ENCODE measurements at regions not wholly inside any gene's neighbourhood (a gene's known extent, or its start where the extent isn't known, plus 50 kb on each side); places are given as distances from the start of the nearest gene placed in this dataset.

GRCh38 chr5:4384649-4385048 lies 755.5 kb upstream of the ADAMTS16 start:
- in situ Hi-C loops (cut with HindIII; ENCODE audit: low pct_unique_long_range_greater_than_20kb, low sequenced_read_pairs): no loop called here
- DNase-seq (ENCODE audit: low read depth): peak; percentile 2

GRCh38 chr5:4386152-4386551 lies 754.0 kb upstream of the ADAMTS16 start:
- in situ Hi-C loops (cut with HindIII; ENCODE audit: low pct_unique_long_range_greater_than_20kb, low sequenced_read_pairs): no loop called here
- no peak for DNase-seq (ENCODE audit: low read depth)

DNA sequence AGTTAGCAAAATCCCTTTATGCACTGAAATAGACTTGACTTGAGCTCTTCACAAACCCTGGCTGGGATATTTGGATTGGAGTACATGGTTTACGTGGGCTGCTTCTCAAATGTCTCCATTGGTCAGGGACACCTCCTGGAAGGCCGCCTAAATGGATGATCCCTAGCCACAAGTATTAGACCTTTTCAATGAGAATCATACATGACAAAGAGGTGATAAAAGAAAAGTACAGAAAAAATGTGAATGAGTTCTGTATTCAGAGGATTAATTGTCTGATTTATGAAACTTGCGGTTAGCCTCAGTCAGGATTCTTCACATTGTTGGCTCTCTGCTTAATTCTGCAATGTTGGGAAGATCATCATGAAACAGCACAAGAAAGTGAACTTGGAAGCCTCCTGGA lies 752.8 kb upstream of the ADAMTS16 start:
- in situ Hi-C loops (cut with HindIII; ENCODE audit: low pct_unique_long_range_greater_than_20kb, low sequenced_read_pairs): no loop called here
- peak; percentile 78 for DNase-seq (ENCODE audit: low read depth)

GRCh38 chr5:4395752-4396151 lies 744.4 kb upstream of the ADAMTS16 start:
- no peak for DNase-seq (ENCODE audit: low read depth)
- in situ Hi-C loops (cut with HindIII; ENCODE audit: low pct_unique_long_range_greater_than_20kb, low sequenced_read_pairs): no loop called here

DNA sequence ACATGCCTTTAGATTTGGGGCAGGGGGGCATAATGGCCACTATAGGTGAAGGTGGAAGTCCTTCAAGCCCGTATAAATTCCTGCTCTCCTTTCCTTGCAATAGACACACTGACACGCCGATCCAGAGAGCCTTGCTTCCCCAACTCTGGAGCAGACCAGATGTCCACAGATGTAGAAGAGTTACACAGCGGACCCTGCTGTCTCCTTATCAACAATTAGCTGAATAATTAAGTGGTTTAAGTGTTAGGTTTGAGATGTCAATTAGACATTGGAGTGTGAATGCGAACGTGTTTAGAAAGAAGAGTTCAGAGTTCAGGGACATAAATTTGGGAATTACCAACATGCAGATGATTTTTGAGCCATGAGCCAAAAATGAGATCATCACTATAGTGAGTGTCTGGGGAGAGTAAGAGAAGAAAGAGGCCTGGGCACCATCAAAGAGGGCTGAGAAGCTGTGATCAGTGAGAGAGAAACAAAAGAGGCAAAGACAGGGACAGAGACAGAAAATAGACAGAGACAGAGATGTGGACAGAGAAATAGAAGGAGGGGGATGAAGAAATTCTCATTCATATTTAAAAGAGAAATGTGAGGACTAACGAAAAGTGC lies 734.4 kb upstream of the ADAMTS16 start:
- DNase-seq (ENCODE audit: low read depth): no peak
- in situ Hi-C loops (cut with HindIII; ENCODE audit: low pct_unique_long_range_greater_than_20kb, low sequenced_read_pairs): no loop called here

GRCh38 chr5:4410151-4410550 lies 730.0 kb upstream of the ADAMTS16 start:
- in situ Hi-C loops (cut with HindIII; ENCODE audit: low pct_unique_long_range_greater_than_20kb, low sequenced_read_pairs): no loop called here
- no peak for DNase-seq (ENCODE audit: low read depth)

GRCh38 chr5:4411664-4412063 lies 728.5 kb upstream of the ADAMTS16 start:
- in situ Hi-C loops (cut with HindIII; ENCODE audit: low pct_unique_long_range_greater_than_20kb, low sequenced_read_pairs): no loop called here
- DNase-seq (ENCODE audit: low read depth): no peak

GRCh38 chr5:4413996-4414395 lies 726.1 kb upstream of the ADAMTS16 start:
- no peak for DNase-seq (ENCODE audit: low read depth)
- in situ Hi-C loops (cut with HindIII; ENCODE audit: low pct_unique_long_range_greater_than_20kb, low sequenced_read_pairs): no loop called here

- no peak for DNase-seq (ENCODE audit: low read depth)
- in situ Hi-C loops (cut with HindIII; ENCODE audit: low pct_unique_long_range_greater_than_20kb, low sequenced_read_pairs): no loop called here
Observed at GRCh38 chr5:4418084-4418483, 722.0 kb upstream of the ADAMTS16 start.

DNA sequence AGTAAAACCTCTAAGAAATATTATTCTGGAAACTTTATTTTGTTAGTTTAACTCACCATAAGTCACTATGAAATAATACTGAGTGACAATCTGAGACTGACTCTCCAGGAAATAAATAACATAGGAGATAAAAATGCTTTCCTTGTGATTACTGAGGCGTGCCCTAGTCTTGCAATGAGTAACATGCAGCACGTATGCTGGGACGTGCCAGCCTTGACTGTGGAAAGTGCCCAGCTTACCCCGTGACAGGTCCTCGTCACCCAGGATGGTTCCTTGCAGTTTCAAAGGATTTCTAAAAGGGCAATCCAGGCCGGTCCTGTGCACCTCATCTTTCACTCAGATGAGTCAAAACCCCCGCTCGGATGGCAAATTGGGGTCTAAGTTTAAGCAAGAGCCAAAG lies 720.8 kb upstream of the ADAMTS16 start:
- in situ Hi-C loops (cut with HindIII; ENCODE audit: low pct_unique_long_range_greater_than_20kb, low sequenced_read_pairs): no loop called here
- DNase-seq (ENCODE audit: low read depth): peak; percentile 66

DNA sequence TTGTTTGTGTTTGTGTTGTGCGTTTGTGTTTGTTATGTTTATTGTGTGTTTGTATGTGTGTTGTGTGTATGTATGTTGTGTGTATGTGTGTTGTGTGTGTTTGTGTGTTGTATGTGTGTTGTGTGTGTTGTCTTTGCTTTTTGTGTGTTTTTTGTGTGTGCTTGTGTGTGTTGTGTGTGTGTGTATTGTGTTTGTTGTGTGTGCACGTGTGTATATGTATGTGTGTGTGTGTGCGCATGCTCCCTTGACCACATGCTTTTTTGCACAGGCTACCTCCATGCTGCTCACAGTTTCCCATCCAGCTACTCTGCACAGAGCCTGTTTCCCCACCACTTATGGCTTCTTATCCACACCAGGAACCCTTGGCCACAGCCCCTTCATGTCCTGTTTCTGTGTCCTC lies 720.0 kb upstream of the ADAMTS16 start:
- no peak for DNase-seq (ENCODE audit: low read depth)
- in situ Hi-C loops (cut with HindIII; ENCODE audit: low pct_unique_long_range_greater_than_20kb, low sequenced_read_pairs): no loop called here

GRCh38 chr5:4420681-4421080 lies 719.4 kb upstream of the ADAMTS16 start:
- no peak for DNase-seq (ENCODE audit: low read depth)
- in situ Hi-C loops (cut with HindIII; ENCODE audit: low pct_unique_long_range_greater_than_20kb, low sequenced_read_pairs): no loop called here

DNA sequence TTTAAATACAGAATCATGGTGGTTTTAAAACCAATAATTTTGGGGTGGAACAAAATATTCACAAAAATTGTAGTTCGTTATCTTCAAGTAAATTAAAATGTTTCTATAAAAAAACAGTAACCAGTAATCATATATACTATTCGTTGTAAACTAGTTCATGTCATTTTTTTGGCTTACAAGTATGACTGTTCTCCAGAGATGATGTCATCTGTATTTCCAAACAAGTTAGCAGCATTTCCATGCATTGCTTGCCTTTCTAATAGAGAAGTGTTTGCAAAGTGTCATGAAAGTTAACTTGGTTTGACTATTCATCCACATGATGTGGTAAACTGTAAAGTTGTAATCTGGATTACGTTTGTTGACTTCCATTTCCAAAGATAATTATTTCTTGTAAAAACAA lies 717.9 kb upstream of the ADAMTS16 start:
- no peak for DNase-seq (ENCODE audit: low read depth)
- in situ Hi-C loops (cut with HindIII; ENCODE audit: low pct_unique_long_range_greater_than_20kb, low sequenced_read_pairs): no loop called here

GRCh38 chr5:4424895-4425294 lies 715.2 kb upstream of the ADAMTS16 start:
- DNase-seq (ENCODE audit: low read depth): no peak
- in situ Hi-C loops (cut with HindIII; ENCODE audit: low pct_unique_long_range_greater_than_20kb, low sequenced_read_pairs): no loop called here

GRCh38 chr5:4440536-4440935 lies 699.6 kb upstream of the ADAMTS16 start:
- no peak for DNase-seq (ENCODE audit: low read depth)
- in situ Hi-C loops (cut with HindIII; ENCODE audit: low pct_unique_long_range_greater_than_20kb, low sequenced_read_pairs): no loop called here

GRCh38 chr5:4442221-4442620 lies 697.9 kb upstream of the ADAMTS16 start:
- in situ Hi-C loops (cut with HindIII; ENCODE audit: low pct_unique_long_range_greater_than_20kb, low sequenced_read_pairs): no loop called here
- no peak for DNase-seq (ENCODE audit: low read depth)

DNA sequence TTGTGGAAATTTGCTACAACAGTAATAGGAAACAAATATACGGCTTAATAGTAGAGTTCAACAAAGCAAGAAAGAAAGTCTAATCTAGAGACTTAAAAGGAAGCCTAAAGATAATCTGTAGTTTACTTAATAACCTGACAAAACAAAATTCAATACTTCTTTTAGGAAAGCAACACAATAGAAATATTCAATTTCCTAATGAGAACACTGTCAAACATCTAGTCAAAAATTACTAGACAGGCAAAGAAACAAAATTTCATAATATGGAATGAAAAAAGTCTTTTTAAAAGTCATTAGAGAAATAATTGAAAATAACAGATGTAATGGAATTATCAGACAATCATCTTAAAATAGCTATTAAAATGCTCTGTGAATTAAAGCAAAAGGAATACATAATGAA lies 692.5 kb upstream of the ADAMTS16 start:
- no peak for DNase-seq (ENCODE audit: low read depth)
- in situ Hi-C loops (cut with HindIII; ENCODE audit: low pct_unique_long_range_greater_than_20kb, low sequenced_read_pairs): no loop called here

DNA sequence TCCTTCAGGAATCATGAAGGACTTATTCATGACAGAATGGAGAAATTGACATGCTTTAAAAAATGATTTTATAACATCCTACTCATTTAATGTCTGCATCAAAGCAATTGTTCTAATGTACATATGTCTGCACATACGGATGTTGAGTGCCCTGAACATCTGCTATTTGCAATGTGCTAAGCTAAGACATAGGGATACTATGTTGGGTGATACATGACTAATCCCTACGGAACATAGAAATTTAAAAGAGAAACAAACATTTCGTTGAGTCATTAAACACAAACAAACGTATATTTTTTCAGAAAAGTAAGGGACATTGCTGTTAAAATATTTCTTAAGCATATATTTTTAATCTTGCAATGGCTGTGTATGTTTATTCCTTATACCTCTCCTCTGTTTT lies 686.5 kb upstream of the ADAMTS16 start:
- no peak for DNase-seq (ENCODE audit: low read depth)
- in situ Hi-C loops (cut with HindIII; ENCODE audit: low pct_unique_long_range_greater_than_20kb, low sequenced_read_pairs): no loop called here

DNA sequence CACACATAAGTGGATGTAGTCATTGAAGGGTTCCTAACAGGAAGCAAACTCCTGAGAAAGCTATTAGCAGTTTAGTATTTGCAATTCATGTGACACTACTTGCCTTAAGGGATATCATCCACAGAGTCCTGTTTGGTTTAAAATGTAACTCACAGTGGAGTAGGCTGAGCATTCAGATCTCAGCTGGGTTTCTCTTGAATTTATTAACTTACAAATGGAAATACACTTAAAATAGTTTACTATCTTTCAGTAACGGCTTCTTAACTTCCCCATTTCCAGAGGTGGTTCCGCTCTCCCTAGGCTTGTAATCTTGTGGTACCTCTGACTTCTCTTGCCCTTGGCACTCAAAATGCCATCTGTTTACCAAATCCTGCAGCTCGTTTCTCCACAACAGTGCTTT lies 660.7 kb upstream of the ADAMTS16 start:
- in situ Hi-C loops (cut with HindIII; ENCODE audit: low pct_unique_long_range_greater_than_20kb, low sequenced_read_pairs): no loop called here
- peak; percentile 70 for DNase-seq (ENCODE audit: low read depth)

DNA sequence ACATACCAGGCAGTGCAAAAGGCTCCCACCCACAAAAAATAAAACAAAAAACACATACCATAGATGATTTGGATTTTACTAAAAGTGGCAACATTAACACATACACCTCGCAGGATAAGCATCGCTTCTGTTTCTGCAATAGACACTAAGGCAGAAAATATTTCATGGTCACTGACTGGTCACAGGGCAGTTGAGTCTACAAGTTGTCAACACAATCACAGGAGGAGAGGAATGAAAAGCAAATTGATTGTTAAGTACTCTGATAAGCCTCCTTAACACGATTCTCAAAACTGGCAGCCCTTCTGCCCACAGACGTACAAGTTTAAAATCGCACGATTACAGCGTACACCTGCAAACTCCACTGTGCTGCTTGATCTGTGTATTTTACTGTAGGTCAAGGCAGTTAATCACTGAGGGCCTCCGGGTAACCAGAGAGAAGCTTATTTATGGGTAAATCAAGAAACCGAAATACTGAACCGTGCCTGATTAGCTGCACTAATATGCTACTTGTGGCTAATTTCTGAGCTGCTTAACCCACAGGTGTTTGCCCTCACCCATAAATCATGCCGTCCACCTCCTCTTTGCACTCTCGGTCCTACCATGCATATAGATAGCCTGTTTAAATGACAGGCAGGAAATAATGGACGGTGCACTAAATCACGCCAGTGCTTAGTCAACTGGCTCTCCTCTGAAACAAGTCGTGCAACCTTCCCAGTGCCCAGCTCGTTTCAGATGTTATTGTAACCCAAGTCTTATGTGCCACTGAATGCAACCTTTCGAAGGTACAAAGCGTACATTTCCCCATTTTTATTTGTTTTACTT lies 659.4 kb upstream of the ADAMTS16 start:
- DNase-seq (ENCODE audit: low read depth): peak; percentile 95
- in situ Hi-C loops (cut with HindIII; ENCODE audit: low pct_unique_long_range_greater_than_20kb, low sequenced_read_pairs): no loop called here
